ENCODE measurements at regions not wholly inside any gene's neighbourhood (a gene's known extent, or its start where the extent isn't known, plus 50 kb on each side); places are given as distances from the start of the nearest gene placed in this dataset.
"Not testable (repeated sequence)": the region's sequence is repeated elsewhere in the genome, so short reads cannot be mapped to it uniquely, and the experiment has no call there.

GRCh38 chr3:1456781-1457311, 364.0 kb downstream of the CNTN6 start:
- Histone ChIP-seq H3K36me3 (ENCODE audit: low read depth) (no peaks in the 10 kb centered on the region), H3K4me1 (ENCODE audit: low read depth) (no peaks in the 10 kb centered on the region), H3K9me3 (no peaks in the 10 kb centered on the region), H3K4me3 (no peak overlapping the region)
- intact Hi-C loops (cut with DNase I, micrococcal nuclease): no loop called here
- DNase-seq (no peak), ATAC-seq (no peak)
- no peak for TF ChIP-seq CTCF (IDR thresholded peaks at IDR 0.05)

- Histone ChIP-seq H3K9me3 (no peaks in the 10 kb centered on the region), H3K36me3 (ENCODE audit: low read depth) (no peaks in the 10 kb centered on the region), H3K4me1 (ENCODE audit: low read depth) (no peaks in the 10 kb centered on the region), H3K4me3 (no peak overlapping the region)
- no peak for TF ChIP-seq CTCF (IDR thresholded peaks at IDR 0.05)
- ATAC-seq: no peak
- no peak for DNase-seq
- intact Hi-C loops (cut with DNase I, micrococcal nuclease): no loop called here
Observed at GRCh38 chr3:1462371-1462770, 369.5 kb downstream of the CNTN6 start.

- Histone ChIP-seq H3K4me3 (no peak overlapping the region), H3K9me3 (no peaks in the 10 kb centered on the region), H3K4me1 (ENCODE audit: low read depth) (no peaks in the 10 kb centered on the region), H3K36me3 (ENCODE audit: low read depth) (no peaks in the 10 kb centered on the region)
- no peak for DNase-seq
- no peak for ATAC-seq
- intact Hi-C loops (cut with DNase I, micrococcal nuclease): no loop called here
- TF ChIP-seq CTCF (IDR thresholded peaks at IDR 0.05): no peak
Observed at GRCh38 chr3:1462856-1463450, 370.1 kb downstream of the CNTN6 start.

GRCh38 chr3:1465091-1465490, 372.3 kb downstream of the CNTN6 start:
- H3K36me3 ChIP-seq (ENCODE audit: low read depth); H3K4me1 ChIP-seq (ENCODE audit: low read depth); H3K9me3 ChIP-seq; intact Hi-C loops (cut with DNase I, micrococcal nuclease); H3K4me3 ChIP-seq; ATAC-seq; DNase-seq: not testable (repeated sequence)

- H3K4me1 ChIP-seq (ENCODE audit: low read depth): no peaks in the 10 kb centered on the region
- H3K36me3 ChIP-seq (ENCODE audit: low read depth): no peaks in the 10 kb centered on the region
- intact Hi-C loops (cut with DNase I, micrococcal nuclease): no loop called here
- no peak for DNase-seq
- no peak for ATAC-seq
- H3K4me3 ChIP-seq: no peak overlapping the region
- no peak for TF ChIP-seq CTCF (IDR thresholded peaks at IDR 0.05)
- no peaks in the 10 kb centered on the region for H3K9me3 ChIP-seq
Observed at GRCh38 chr3:1468145-1468544, 375.3 kb downstream of the CNTN6 start.

GRCh38 chr3:1469248-1469647, 376.4 kb downstream of the CNTN6 start:
- H3K9me3 ChIP-seq: no peaks in the 10 kb centered on the region
- no peak for TF ChIP-seq CTCF (IDR thresholded peaks at IDR 0.05)
- no peak overlapping the region for H3K4me3 ChIP-seq
- no peaks in the 10 kb centered on the region for H3K4me1 ChIP-seq (ENCODE audit: low read depth)
- no peak for ATAC-seq
- intact Hi-C loops (cut with DNase I, micrococcal nuclease): no loop called here
- no peak for DNase-seq
- no peaks in the 10 kb centered on the region for H3K36me3 ChIP-seq (ENCODE audit: low read depth)

All from mucosa of descending colon (tissue), 3 donors.